GM21423 (cell line): ENCODE measurements at regions not wholly inside any gene's neighbourhood (a gene's known extent, or its start where the extent isn't known, plus 50 kb on each side); places are given as distances from the start of the nearest gene placed in this dataset.
"Not testable (repeated sequence)": the region's sequence is repeated elsewhere in the genome, so short reads cannot be mapped to it uniquely, and the experiment has no call there.

Source experiments
- ATAC-seq: cut with Tn5 transposase; IDR thresholded peaks from one replicate; pipeline ENCODE4 v1.9.1; 2021; ENCODE audit warnings: mild to moderate bottlenecking, moderate library complexity; ENCODE audit not compliant: unreplicated experiment

DNA sequence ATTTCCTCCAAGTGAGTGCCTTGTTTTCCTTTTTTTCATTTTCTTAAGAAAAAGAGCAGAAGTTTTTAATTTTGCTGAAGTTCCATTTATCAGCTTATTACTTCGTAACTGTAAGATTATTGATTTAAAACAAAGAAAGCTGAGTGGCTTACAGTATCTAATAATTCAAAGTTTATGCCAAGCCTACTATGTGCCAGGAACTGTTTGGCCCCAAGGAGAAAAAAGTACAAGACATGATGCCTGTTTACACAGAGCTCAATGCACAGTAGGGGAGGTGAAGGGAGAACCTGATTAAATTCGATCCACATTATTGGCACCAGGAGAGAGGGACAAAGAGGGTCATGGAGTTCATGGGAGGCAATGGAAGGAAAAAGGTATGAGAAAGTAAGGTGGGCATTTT lies 419.3 kb upstream of the ZMIZ1 start:
- ATAC-seq, result no peak

DNA sequence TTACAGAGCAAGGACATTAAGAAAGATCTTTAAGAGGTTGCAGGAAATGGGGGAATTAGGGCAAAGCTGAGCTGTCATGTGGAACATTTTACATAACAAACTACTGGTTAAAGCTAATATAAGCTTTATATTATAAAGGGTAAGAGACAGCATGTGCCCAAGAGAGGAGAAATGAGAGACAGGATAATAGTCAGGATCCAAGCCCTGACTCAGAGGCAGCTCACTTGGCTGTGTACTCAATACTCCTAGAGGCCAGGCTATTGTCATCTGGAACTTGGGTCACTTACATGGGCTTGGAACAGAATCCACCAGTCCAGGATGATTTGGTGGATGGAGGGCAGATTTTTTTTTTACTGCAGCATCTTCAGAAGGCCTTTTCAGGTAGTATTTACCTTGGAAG lies 418.6 kb upstream of the ZMIZ1 start:
- no peak for ATAC-seq

DNA sequence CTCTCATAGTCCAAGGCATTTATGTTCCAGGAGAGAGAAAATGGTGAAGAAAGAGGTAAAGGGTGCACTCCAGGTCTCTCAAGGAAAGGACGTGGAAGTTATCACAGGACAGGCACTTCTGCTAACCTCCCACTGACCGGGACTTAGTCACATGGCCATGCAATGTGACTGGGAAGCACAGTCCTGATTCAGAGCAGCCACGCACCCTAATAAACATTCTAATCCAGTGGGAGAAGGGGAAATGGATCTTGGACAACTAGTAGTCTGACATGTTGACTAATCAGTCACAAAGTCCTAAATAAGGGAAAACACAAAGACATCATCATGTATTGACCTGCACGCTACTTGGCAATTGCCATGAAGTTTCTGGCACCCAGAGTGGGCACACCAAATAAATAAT lies 417.5 kb upstream of the ZMIZ1 start:
- no peak for ATAC-seq

DNA sequence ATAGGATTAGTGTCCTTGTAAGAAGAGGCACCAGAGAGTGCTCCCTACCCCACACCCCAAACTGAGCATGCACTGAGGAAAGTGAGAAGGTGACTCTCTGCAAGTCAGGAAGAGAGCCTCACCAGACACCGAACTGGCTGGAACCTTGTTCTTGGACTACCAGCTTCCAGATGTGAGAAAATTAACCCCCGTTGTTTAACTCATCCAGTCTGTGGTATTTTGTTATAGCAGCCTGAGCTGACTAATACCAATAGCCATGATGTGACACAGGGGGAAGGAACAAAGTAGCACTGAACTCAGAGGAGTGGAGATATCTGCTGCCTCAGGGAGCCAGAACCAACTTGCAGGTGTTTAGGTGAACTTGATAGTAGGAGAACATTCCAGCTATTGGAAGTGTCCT lies 415.2 kb upstream of the ZMIZ1 start:
- no peak for ATAC-seq

DNA sequence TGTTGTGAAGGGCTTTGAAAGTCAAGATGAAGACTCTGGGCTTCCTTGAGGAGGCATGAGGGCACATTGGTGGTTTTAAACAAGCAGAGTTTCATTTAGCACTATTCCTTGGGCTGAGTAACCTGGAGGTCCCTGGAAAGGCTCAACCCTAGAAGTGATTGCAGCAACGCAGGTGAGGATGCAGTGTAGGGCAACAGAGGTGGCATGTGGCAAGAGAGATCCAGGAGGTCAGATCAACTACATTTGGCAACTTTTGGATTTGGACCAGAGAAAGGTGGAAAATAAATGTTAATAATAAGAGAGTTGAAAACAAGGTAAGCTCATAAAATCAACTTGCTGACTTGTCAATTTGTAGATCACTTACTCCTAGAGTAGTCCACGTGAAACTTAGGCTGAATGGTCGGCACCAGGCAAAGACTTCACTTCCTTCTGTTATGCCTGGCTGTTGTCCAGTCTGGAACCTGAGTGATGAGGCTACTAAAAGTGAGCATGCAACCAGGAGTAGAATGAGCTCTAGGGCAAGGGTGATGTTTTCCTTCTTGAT lies 414.6 kb upstream of the ZMIZ1 start:
- no peak for ATAC-seq

DNA sequence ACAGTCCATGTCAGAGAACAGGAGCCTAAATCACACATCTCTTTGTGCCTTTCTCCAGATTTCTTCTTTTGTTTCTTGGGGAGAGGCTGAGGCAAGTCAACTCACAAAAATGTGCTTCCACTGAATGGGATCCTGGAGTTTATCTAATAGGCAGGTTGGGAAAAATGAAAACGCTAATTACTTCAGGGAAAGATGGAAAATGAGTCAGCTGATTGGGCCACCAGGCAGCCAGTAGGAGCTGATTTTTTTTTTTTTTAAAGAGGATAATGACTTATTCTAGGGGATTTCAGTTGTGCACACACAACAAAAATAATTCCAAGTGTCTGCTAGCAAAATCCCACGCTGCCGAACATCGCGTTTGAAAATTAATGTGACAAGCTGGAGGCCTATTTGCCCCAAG lies 412.8 kb upstream of the ZMIZ1 start:
- ATAC-seq, result no peak

DNA sequence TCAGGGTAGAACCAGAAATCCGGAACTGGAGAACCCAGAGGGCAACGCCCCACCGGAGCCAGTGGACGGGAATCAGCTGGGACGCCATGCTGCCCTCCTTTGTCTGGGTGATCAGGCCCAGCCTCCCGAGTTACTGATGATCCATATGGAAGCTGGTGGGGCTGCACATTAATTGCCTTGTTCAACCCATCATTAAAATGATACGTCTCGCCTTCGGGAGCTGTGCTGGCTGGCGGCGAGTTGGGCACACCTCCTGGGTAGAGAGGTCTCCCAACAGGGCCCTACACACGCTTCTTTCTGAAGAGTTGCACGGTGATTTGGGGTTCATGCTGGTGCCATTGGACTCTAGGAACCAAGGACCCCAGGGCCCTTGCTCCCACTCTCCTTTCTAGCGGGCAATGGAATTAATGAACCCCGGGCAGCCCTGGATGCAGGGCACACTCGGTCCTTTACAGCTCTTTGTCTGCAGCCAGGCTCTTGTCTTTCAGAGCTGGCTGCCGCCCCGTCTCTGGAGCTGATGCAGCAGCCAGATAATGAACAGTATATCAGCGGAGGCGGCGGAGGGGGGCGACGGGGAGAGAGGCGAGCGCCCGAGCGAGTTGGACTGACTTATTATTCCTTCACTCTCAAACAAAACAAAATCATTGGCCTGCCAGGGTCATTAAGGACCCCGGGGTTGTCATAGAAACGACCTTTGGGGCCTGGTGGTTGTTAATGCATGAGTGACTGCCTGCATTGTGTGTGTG lies 412.2 kb upstream of the ZMIZ1 start:
- ATAC-seq, result no peak

DNA sequence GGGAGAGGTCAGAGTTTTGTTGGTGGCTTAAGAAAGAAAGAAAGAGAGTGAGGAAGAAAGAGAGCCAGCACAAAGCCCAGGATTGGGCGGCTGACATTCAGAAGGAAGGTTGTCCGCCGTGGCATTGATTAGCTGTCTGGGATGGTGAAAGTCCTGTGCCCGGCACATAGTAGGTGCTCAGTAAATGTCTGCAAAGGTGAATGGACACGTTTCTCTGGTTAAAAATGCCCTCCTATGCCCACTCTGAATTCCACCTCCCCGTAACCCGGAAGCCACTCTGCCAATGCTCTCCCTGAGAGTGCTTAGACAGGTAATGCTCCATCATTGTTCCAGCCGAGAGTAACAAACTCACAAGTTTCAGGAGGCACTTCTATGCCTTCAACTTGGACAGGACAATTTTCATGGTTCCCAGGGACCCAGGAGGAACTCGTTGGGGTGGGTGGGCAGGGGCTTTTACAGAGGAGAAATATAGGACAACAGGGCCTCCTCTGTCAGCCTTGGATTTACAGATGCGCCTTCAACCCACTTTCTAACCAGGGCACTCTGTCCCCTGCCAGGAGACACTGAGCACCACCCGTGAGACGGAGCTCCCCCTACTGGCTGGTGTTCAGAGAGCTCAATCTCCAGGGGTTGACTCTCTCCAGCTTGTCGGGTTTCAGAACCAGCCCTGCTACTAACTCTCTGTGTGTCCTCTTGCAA lies 411.5 kb upstream of the ZMIZ1 start:
- no peak for ATAC-seq

DNA sequence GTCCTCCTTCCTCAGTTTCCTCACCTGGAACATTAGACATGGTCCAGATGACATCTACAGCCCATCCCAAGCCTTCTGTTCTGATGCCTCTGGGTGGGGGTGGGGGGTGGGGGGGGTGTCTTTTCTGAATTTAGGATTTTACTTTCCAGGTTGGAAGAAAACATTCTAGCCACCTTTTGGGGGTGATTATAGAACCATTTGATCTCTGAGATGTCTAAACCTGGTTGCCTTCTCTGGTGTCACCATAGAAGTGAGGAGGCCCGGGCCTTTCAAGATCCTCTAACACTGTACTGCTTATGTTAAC lies 411.0 kb upstream of the ZMIZ1 start:
- no peak for ATAC-seq

DNA sequence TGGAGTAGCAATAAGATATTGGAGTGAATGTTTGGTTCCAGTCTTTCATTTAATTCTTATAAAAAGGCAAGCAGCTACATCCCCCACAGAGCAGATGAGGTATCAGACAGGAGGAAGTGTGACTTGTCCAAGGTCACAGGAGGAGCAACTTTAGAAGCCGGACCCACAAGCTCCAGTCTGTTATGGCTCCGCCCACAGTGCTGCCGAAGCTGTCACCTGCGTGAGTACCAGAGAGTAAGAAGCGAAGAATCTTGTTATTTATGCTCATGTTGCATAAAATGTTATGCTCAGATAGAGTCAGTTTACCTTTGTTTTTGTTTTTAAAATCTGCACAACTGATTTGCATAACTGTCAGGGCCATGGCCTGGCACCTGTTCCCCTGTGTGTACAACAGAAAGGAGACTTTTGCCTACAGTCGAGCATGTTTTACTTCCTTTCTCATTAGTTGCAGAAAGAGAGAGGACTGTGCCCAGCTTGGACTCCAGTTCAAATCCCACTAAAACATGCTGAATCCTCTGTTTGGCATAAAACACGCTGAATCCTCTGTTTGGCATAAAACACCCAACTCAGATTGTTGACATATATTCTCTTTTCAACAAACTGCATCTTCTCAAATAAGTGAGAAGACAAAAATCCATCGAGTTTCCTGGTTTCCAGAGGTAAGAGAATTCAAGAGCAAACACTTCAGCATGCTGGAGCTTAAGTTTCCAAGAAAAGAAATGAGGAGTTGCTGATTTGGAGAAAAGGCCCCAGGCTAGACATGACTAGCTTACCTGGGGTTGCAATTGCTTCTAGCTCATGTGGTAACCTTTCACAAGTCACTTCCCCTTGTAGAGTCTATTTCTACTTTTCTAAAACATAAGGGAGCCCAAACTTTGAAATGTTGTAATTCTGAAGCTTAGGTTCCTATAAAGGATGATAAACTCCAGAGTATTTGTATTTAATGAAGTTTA lies 409.8 kb upstream of the ZMIZ1 start:
- ATAC-seq, result peak; percentile 43

DNA sequence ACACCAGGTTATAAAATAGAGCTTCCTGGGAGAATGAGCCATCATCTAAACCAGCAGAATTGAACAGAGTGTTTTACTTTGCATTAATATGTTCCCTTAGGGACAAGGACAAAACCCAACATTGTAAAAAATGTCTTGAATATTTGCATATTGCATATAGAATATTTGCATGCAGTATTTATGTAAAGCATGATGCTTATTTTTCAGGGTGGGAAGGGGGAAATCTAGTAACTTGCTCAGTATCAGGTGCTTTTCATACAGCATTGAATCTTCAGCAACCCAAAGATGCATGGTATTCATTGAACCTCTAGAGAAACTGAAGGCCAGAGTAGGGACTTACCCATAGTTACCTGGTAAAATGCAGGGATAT lies 409.2 kb upstream of the ZMIZ1 start:
- ATAC-seq, result no peak

DNA sequence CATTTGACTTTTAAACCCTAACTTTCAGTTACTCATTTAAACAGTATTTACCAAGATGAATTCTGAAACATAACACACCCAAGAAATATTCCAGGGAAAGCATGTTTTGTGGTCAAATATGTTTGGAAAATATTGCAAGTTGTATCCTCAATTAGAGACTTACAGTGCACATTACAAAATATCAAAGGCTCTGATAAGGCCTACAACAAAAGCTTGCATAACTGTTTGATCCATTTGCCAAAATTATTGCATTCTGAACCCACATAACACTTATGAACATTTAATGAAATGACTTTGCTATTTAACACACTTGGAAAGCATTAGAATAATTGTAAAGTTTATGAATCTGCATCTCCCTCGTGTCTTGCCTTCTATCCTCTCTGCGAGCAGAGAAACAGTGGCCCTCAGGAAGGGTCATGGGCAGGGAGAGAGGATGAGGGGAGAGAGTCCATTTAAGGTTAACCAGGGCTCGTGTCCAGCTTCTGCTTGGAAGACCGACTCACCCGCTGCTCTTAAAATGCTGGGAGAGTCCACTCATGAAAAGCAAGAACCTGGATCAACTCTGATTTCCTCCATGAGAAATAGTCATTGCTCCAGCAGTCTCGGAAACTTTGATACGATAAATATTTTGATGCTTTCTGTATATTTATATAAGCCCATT lies 408.2 kb upstream of the ZMIZ1 start:
- no peak for ATAC-seq

DNA sequence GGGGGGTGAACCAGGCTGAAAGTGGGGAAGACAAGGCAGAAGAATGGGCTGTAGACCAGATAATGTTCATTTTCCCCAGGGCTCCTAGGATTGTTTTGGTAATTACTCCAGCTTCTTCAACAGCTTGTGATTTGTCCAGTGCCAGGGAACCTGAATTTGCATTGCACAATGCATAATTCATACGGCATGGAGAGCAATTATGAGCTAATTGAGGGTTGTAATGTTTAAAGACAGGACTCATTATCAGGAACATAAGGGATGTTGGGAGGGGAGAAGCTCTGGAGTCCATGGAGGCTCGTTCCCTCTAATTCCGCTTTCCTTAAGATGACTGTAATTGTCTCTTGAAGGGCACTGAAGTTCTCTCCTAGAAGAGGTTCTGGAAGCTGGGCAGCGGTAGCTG lies 405.0 kb upstream of the ZMIZ1 start:
- ATAC-seq, result no peak

DNA sequence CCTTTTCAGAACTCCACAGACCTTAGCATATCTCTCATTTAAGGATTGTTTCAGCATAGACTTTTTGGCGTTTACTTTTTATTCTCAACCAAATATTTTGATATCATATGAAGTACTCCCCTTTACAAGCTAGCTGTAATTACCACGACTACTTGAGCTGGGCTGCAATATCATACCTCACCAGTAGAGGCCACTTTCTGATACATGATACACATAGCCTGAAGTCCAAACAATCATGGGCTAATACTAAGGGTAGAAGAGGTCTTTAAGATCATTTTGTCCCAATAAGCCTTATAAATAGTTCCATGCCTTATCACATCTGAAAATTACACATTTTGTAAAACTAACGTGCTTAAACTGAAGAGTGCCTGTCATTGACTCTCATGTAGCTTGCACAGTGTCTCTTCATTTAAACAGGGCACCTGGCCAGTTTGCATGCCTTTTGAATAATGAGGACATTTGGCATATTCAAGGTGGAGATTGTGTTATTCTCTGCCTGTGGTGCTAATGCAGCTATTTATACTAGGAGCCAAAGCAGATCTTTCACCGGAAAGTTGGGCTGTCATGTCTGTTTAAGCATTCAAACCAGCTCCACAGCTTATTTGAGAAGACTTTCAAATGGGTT lies 403.7 kb upstream of the ZMIZ1 start:
- ATAC-seq, result no peak

DNA sequence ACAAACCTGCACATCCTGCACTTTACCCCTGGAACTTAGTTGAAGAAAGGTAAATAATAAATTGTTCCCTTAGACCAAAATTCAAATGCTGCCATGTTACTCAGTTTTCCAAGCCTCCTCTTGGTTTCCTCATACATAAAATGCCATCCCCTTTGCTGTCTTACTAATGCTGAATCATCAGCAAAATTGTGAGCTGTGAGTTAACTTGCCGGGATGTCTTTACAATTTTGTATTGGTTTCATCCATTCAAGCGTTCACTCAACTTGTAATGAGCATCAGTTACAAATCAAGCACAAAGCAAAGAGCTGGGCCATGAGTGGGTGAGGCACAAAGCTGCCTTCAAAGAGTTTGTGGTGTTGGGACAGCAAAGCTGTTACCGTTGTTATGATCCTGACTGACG lies 395.8 kb upstream of the ZMIZ1 start:
- no peak for ATAC-seq

DNA sequence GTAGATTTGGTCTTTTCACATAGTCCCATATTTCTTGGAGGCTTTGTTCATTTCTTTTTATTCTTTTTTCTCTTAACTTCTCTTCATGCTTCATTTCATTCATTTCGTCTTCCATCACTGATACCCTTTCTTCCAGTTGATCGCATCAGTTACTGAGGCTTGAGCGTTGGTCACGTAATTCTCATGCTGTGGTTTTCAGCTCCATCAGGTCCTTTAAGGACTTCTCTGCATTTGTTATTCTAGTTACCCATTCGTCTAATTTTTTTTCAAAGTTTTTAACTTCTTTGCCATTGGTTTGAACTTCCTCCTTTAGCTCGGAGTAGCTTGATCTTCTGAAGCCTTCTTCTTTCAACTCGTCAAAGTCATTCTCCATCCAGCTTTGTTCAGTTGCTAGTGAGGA lies 387.6 kb upstream of the ZMIZ1 start:
- not testable (repeated sequence) for ATAC-seq

DNA sequence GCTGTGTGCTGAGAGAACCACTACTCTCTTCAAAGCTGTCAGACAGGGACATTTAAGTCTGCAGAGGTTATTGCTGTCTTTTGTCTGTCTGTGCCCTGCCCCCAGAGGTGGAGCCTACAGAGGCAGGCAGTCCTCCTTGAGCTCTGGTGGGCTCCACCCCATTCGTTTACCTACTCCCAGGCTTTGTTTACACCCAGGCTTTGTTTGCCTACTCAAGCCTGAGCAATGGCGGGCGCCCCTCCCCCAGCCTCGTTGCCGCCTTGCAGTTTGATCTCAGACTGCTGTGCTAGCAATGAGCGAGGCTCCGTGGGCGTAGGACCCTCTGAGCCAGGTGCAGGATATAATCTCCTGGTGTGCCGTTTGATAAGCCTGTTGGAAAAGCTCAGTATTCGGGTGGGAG lies 386.8 kb upstream of the ZMIZ1 start:
- ATAC-seq, result not testable (repeated sequence)

DNA sequence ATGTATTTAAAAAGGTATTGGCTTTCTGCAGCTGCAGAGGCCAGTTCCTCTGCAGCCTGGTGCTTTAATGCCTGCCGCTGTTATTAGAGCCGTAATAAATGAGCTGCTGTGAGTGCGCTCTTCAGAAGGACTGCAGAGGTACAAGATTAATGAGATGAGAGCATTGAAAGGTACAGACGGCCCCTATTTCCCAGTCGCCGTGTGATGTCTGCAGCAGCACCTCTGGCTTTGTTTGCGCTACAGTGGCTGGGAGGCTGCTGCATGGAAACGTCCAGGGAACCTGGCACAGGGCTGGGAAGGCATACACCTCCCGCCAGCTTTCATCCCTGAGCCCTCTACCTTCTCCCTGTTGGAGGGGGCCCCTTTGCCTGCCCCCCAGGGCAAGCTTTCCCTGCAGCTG lies 383.8 kb upstream of the ZMIZ1 start:
- no peak for ATAC-seq

DNA sequence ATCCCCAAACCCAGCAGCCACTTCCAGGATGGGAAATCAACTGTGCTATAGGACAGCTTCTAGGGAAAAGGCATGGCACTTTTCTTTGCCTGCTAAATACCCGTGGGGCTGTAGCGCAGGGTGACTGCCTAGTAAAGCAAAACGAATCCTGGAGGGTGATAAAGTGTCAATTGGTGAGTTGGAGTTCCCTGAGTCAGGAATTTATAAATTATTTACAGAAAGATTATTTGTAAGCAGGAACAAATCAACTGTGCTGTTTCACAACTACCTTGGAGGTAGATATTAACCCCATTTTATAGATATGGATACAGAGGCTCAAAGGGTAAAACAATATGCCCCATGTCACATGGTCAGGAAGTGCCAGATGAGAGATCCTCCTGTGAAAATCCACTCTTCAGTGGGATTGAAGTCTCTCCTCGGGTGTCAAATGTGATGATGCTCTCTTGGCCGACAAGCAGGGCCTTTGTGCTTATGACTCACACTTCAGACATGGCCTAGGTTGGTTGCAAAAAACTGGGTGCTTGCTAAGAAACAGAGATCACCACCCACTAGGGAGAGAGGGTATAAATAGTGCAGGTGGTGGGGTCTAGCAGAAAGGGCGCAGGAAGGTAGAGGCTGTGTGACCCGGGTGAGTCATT lies 383.2 kb upstream of the ZMIZ1 start:
- no peak for ATAC-seq

DNA sequence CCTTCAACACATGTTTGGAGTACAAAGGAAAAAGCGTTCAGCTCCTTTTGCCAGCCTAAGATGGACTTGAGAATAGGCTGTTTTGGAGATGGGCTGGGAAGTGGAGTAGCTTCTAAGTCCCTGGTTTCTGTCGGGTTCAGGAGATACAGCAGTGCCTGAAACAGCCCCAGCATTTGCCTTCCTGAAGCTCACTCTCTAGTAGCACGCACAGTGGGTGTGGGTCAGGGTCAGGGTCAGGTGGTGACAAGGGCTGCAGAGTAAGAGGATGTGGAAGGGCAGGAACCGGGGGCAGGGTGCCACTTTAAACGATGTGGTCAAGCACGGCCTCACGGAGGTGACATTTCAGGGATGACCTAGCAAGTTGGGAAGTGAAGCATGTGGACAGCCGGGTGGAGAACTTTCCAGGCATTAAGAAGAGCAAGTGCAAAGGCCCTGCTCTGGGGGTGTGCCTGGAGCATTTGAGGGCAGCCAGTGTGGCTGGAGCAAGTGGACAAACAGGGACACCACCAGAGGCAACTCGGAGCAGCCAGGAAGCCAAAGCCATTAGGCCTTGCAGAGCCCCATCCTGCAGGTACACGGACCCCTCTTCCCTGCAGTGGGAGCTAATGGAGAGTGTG lies 382.2 kb upstream of the ZMIZ1 start:
- no peak for ATAC-seq
